ENCODE measurements at regions not wholly inside any gene's neighbourhood (a gene's known extent, or its start where the extent isn't known, plus 50 kb on each side); places are given as distances from the start of the nearest gene placed in this dataset.
A peak's percentile ranks its signal among the peaks of the same experiment; 100 is the strongest.

DNA sequence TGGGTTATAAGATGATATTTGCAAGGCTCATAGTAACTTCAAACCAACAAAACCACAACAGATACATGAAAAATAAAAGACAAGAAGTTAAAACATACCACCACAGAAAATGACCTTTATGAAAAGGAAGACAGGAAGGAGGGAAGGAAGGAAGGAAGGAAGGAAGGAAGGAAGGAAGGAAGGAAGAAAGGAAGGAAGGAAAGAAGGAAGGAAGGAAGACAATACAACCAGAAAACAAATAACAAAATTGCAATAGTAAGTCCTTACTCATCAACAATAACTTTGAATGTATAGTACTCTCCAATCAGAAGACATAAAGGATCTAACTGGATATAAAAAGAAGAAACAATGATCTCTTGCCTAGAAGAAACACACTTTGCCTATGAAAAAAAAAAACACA is 287.4 kb upstream of the DCBLD2 start:
- TF ChIP-seq POLR2A (IDR thresholded peaks at IDR 0.05), result no peak
- no peak for DNase-seq
- no peaks in the 10 kb centered on the region for H3K36me3 ChIP-seq
- no peak overlapping the region for H3K27ac ChIP-seq
- no peaks in the 10 kb centered on the region for H3K27me3 ChIP-seq
- intact Hi-C loops (cut with DNase I), result no loop called here
- H3K4me3 ChIP-seq, result no peak overlapping the region
- H3K4me1 ChIP-seq, result no peaks in the 10 kb centered on the region
- no peaks in the 10 kb centered on the region for H3K9me3 ChIP-seq

DNA sequence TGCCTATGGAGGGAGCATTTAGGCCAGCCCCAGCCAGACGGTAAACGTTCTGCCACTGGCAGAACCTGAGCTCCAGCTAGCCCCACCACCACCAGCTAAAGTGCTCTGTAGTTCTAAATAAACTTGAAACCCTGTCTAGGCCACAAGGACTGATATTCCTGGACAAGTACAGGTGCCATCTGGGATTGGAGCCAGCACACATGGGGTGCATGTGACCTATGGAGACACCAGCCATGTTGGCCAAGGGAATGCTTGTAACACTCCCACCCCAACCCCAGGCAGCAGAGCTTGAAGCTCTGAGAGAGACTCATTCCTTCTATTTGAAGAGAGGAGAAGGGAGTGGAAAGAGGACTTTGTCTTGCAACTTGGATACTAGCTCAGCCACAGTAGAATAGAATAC is 284.5 kb upstream of the DCBLD2 start:
- TF ChIP-seq POLR2A (IDR thresholded peaks at IDR 0.05), result no peak
- TF ChIP-seq, protein P1, sequence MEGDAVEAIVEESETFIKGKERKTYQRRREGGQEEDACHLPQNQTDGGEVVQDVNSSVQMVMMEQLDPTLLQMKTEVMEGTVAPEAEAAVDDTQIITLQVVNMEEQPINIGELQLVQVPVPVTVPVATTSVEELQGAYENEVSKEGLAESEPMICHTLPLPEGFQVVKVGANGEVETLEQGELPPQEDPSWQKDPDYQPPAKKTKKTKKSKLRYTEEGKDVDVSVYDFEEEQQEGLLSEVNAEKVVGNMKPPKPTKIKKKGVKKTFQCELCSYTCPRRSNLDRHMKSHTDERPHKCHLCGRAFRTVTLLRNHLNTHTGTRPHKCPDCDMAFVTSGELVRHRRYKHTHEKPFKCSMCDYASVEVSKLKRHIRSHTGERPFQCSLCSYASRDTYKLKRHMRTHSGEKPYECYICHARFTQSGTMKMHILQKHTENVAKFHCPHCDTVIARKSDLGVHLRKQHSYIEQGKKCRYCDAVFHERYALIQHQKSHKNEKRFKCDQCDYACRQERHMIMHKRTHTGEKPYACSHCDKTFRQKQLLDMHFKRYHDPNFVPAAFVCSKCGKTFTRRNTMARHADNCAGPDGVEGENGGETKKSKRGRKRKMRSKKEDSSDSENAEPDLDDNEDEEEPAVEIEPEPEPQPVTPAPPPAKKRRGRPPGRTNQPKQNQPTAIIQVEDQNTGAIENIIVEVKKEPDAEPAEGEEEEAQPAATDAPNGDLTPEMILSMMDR (IDR thresholded peaks at IDR 0.05), result no peak
- Histone ChIP-seq H3K27ac (no peak overlapping the region), H3K4me3 (no peak overlapping the region), H3K4me1 (no peaks in the 10 kb centered on the region), H3K27me3 (no peaks in the 10 kb centered on the region), H3K36me3 (no peaks in the 10 kb centered on the region), H3K9me3 (no peaks in the 10 kb centered on the region)
- no peak for DNase-seq
- intact Hi-C loops (cut with DNase I), result no loop called here
- WGBS, 2 donors, result 93% methylated on average over 2 of the region's 2 CpGs; no CpG with 5 or more reads in 1 of the 2 donors

DNA sequence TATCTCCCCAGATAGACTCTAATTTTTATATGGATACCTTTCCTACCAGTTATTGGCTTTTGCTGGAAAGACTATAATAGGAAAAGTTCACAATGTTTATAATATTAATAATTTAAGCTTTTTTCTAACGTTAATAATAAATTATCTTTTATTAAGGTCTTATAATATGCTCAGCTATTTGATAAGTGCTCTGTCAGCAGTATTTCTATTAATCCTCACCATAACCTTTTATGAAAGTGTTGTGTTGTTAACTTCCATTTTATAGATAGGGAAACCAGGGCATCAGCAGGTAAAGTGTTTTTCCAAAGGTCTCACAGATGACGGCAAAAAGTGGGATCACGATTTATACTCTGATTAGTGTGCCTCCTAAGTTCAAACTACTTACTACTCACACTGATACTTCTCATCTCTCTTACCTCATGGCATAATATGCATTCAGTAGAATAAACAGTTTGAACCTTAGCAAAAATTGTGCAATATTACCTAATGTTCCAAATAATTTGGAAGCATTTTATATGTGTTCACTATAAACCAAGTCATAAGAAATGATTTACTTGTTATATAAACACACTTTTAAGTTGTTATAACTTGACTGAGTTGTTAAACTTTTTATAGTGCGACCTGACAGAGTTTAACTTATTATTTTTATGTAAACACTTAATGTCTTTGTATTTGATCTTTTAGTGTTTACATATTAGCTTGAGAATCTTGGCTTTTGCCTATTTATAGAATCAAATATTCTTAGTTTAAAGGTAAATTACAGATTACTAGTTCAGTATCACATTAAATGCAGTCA is 274.9 kb upstream of the DCBLD2 start:
- intact Hi-C loops (cut with DNase I), result no loop called here
- 58 to 63% methylated on average over 4 of the region's 4 CpGs for WGBS, 2 donors

DNA sequence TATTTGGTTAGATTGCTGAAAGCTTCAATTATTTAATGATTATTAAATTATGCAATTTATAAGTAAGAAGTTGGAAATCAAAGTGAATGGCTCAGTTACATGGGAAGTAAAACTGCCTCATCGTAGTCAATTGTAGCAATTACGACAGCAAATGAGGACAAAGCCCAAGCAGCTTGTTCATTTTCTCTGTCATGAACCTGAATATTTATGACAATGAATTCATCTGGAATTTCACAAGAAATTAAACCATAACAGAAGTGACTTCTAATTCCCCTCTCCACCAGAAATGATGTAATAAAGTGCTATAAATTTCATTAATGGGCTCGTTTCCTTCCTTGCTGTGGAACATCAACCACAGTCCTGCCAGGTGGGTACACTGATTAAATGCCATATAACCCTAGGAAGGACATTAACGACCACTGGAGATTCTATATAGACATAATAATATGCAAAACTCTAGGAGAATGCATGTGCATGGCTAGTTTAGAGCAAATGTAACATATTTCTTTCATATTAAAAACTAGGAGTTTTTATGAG is 273.8 kb upstream of the DCBLD2 start:
- H3K4me3 ChIP-seq, result no peak overlapping the region
- intact Hi-C loops (cut with DNase I), result no loop called here
- H3K27ac ChIP-seq, result no peak overlapping the region
- no peaks in the 10 kb centered on the region for H3K9me3 ChIP-seq
- TF ChIP-seq, protein P1 (IDR thresholded peaks at IDR 0.05), result no peak
- TF ChIP-seq POLR2A (IDR thresholded peaks at IDR 0.05), result no peak
- no peak for DNase-seq
- no peaks in the 10 kb centered on the region for H3K27me3 ChIP-seq
- H3K4me1 ChIP-seq, result no peaks in the 10 kb centered on the region
- no peaks in the 10 kb centered on the region for H3K36me3 ChIP-seq
- WGBS, 2 donors, result 45 to 46% methylated on average over 4 of the region's 4 CpGs

More for the DNA sequence above, 274.9 kb upstream of the DCBLD2 start:
- H3K27ac ChIP-seq, result no peak overlapping the region
- TF ChIP-seq POLR2A (IDR thresholded peaks at IDR 0.05), result no peak
- TF ChIP-seq, protein P1 (IDR thresholded peaks at IDR 0.05), result no peak
- no peak for DNase-seq
- no peaks in the 10 kb centered on the region for H3K4me1 ChIP-seq
- H3K36me3 ChIP-seq, result no peaks in the 10 kb centered on the region
- H3K27me3 ChIP-seq, result no peaks in the 10 kb centered on the region
- no peak overlapping the region for H3K4me3 ChIP-seq
- no peaks in the 10 kb centered on the region for H3K9me3 ChIP-seq

DNA sequence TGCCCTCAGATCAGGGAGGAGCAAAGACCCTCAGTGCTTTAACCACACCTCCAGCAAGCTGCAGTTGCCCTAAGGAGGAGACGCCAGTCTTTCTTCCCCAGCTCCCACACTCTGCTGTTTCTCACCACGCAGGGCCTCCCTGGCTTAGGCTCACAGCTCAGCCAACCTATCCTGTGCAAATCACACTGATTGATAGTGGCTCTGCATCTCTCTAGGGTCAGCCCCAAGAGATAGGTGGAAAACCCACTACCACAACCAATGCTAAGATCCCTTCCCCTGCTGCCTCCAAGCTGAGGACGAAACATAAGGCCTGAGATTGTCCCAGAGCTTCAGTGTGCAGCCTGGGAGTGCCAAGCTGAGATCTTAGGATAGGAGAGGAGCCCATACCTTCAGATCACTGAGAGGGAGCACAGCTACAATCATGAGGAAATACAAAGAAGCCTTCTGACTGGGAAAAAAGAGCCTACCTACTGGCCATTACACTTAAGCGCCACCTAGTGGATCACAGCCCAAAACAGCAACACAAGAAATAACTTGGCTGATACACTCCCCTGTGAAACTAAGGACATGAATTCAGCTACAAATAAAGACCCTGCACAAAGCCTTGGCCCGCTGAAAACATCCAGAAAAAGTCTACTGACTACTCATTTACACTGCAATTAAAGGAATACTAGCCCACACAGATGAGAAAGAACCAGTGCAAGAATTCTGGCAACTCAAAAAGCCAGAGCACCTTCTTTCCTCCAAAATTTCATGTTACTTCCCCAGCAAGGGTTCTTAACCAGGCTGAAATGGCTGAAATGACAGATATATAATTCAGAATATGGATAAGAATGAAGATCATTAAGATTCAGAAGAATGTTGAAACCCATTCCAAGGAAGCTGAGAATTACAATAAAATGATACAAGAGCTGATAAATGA is 271.5 kb upstream of the DCBLD2 start:
- TF ChIP-seq, protein P1 (IDR thresholded peaks at IDR 0.05), result peak; percentile 18 to 70 (median 36)
- no peak for TF ChIP-seq POLR2A (IDR thresholded peaks at IDR 0.05)
- intact Hi-C loops (cut with DNase I), result no loop called here
- DNase-seq, result no peak

More for the DNA sequence above, 271.5 kb upstream of the DCBLD2 start:
- H3K4me1 ChIP-seq, result no peaks in the 10 kb centered on the region
- H3K27me3 ChIP-seq, result no peaks in the 10 kb centered on the region
- H3K36me3 ChIP-seq, result no peaks in the 10 kb centered on the region
- no peaks in the 10 kb centered on the region for H3K9me3 ChIP-seq
- no peak overlapping the region for H3K4me3 ChIP-seq
- 45 to 59% methylated on average over 4 to 5 of the region's 5 CpGs for WGBS, 2 donors
- no peak overlapping the region for H3K27ac ChIP-seq

Data from esophagus squamous epithelium (tissue), 5 donors.